Mesenchymal stem cell (in vitro differentiated cells and primary cell): ENCODE measurements at regions not wholly inside any gene's neighbourhood (a gene's known extent, or its start where the extent isn't known, plus 50 kb on each side); places are given as distances from the start of the nearest gene placed in this dataset.

Source experiments
- DNase-seq: peaks from one replicate; pipeline ENCODE4 v3.0.0-alpha.2; 2013
- H2AFZ ChIP-seq: one replicate; pipeline ENCODE4 v1.6.1; 2013; ENCODE audit warnings: low read depth, mild to moderate bottlenecking, control low read depth, inconsistent platforms, low read length, moderate library complexity
- H2AK5ac ChIP-seq: 2 replicates; pipeline ENCODE4 v1.6.1; 2013; ENCODE audit warnings: low read length, moderate library complexity, mild to moderate bottlenecking, inconsistent platforms; ENCODE audit not compliant: severe bottlenecking
- H2BK120ac ChIP-seq: one replicate; pipeline ENCODE4 v1.6.1; 2013; ENCODE audit warnings: low read depth, mild to moderate bottlenecking, inconsistent platforms, low read length, moderate library complexity
- H2BK12ac ChIP-seq, 2 experiments: one replicate each; pipeline ENCODE4 v1.6.1; 2013; ENCODE audit warnings: inconsistent platforms in 2 of 2, low read length in 2 of 2, mild to moderate bottlenecking in 2 of 2, moderate library complexity in 2 of 2, control low read depth in 1 of 2
- H2BK15ac ChIP-seq: one replicate; pipeline ENCODE4 v1.6.1; 2013; ENCODE audit warnings: mild to moderate bottlenecking, low read depth, inconsistent platforms; ENCODE audit not compliant: poor library complexity, severe bottlenecking
- H2BK5ac ChIP-seq: 2 replicates; pipeline ENCODE4 v1.6.1; 2013; ENCODE audit warnings: low read depth, mild to moderate bottlenecking, low read length, control low read depth, inconsistent platforms; ENCODE audit not compliant: poor library complexity, severe bottlenecking
- H3K14ac ChIP-seq, 2 experiments: one replicate each; pipeline ENCODE4 v1.6.1; 2013; ENCODE audit warnings: inconsistent platforms in 2 of 2, low read length in 2 of 2, control low read depth in 1 of 2, mild to moderate bottlenecking in 1 of 2, moderate library complexity in 1 of 2
- H3K18ac ChIP-seq, 2 experiments: one replicate each; pipeline ENCODE4 v1.6.1; 2013; ENCODE audit warnings: inconsistent platforms in 2 of 2, low read length in 2 of 2, control low read depth in 1 of 2, low read depth in 1 of 2, mild to moderate bottlenecking in 1 of 2
- H3K23ac ChIP-seq, 2 experiments: one replicate each; pipeline ENCODE4 v1.6.1; 2013; ENCODE audit warnings: inconsistent platforms in 2 of 2, low read length in 2 of 2, mild to moderate bottlenecking in 2 of 2, moderate library complexity in 2 of 2, control low read depth in 1 of 2
- H3K27ac ChIP-seq: 2 replicates; pipeline ENCODE4 v1.5.1; 2013; ENCODE audit warnings: mild to moderate bottlenecking, moderate library complexity, low read length, control low read depth, inconsistent platforms; ENCODE audit not compliant: poor library complexity, severe bottlenecking
- H3K27me3 ChIP-seq, 2 experiments: 2 replicates each; pipeline versions ENCODE4 v1.6.1 to v1.7.0; 2013; ENCODE audit warnings: low read length in 2 of 2, mild to moderate bottlenecking in 2 of 2, moderate library complexity in 2 of 2, control low read depth in 1 of 2, inconsistent platforms in 1 of 2; ENCODE audit not compliant: control insufficient read depth in 1 of 2, insufficient read depth in 1 of 2
- H3K36me3 ChIP-seq, 2 experiments: 2 replicates each; pipeline versions ENCODE4 v1.6.1 to v1.7.0; 2013; ENCODE audit warnings: low read length in 2 of 2, control low read depth in 1 of 2, inconsistent platforms in 1 of 2, low read depth in 1 of 2, mild to moderate bottlenecking in 1 of 2; ENCODE audit not compliant: insufficient read depth in 2 of 2, control insufficient read depth in 1 of 2
- H3K4ac ChIP-seq, 2 experiments: one replicate each; pipeline ENCODE4 v1.6.1; 2013; ENCODE audit warnings: inconsistent platforms in 2 of 2, low read length in 2 of 2, mild to moderate bottlenecking in 2 of 2, moderate library complexity in 2 of 2, control low read depth in 1 of 2, low read depth in 1 of 2
- H3K4me1 ChIP-seq: 2 replicates; pipeline ENCODE4 v1.6.1; 2013; ENCODE audit warnings: low read depth, low read length, control low read depth; ENCODE audit not compliant: control insufficient read depth, insufficient read depth
- H3K4me2 ChIP-seq: 2 replicates; pipeline ENCODE4 v1.6.1; 2013; ENCODE audit warnings: low read length, mild to moderate bottlenecking, inconsistent platforms; ENCODE audit not compliant: poor library complexity, severe bottlenecking
- H3K4me3 ChIP-seq, 2 experiments: 2 replicates each; pipeline versions ENCODE4 v1.5.1 to v1.7.0; 2013; ENCODE audit warnings: low read length in 2 of 2, mild to moderate bottlenecking in 2 of 2, control low read depth in 1 of 2, low read depth in 1 of 2; ENCODE audit not compliant: insufficient read depth in 1 of 2
- H3K79me1 ChIP-seq: replicated peaks from 2 replicates; pipeline ENCODE4 v1.6.1; 2013; ENCODE audit warnings: mild to moderate bottlenecking, control low read depth, low read length, inconsistent platforms; ENCODE audit not compliant: poor library complexity, severe bottlenecking
- H3K9ac ChIP-seq: 2 replicates; pipeline ENCODE4 v1.7.0; 2013; ENCODE audit warnings: mild to moderate bottlenecking, low read length, moderate library complexity
- H3K9me3 ChIP-seq: 2 replicates; pipeline ENCODE4 v1.7.0; 2013; ENCODE audit warnings: mild to moderate bottlenecking, low read length; ENCODE audit not compliant: control insufficient read depth
- H4K8ac ChIP-seq: one replicate; pipeline ENCODE4 v1.6.1; 2013; ENCODE audit warnings: inconsistent platforms, mild to moderate bottlenecking, low read length, moderate library complexity
- H4K91ac ChIP-seq: one replicate; pipeline ENCODE4 v1.6.1; 2013; ENCODE audit warnings: mild to moderate bottlenecking, low read length, inconsistent platforms
- WGBS: methylation state at CpG from one replicate; pipeline ENCODE4 v1.1.7; 2013; ENCODE audit warnings: mixed read lengths; 5-methylcytosine and 5-hydroxymethylcytosine counted together

DNA sequence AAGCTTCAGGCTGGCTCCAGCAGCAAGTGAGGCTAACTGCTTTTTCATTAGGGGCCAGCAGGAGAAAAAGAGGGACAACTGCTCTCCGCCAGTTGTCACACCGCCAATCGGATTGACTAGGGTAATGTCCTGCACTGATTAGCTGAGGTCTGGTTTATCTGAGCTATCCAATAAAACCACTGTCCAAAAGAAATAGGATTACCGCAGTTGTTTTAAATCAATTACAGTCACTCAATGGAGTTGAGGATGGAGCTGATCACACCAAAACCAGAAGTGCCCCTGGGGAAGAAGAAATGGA, 351.4 kb upstream of the NPVF start:
- Histone ChIP-seq H3K36me3 (no peaks in the 10 kb centered on the region), H2AFZ (no peak overlapping the region), H2BK15ac (no peak overlapping the region), H3K27me3 (peaks cover 5 to 7% of the 10 kb centered on the region in 2 experiments), H3K9me3 (no peaks in the 10 kb centered on the region), H3K79me1 (no peaks in the 10 kb centered on the region), H3K18ac (no peak overlapping the region), H3K14ac (no peak overlapping the region), H3K4me3 (no peak overlapping the region), H3K4me2 (no peak overlapping the region), H2BK12ac (no peak overlapping the region), H4K8ac (no peak overlapping the region), H3K27ac (no peak overlapping the region), H3K4ac (no peak overlapping the region), H3K23ac (no peak overlapping the region), H2BK5ac (no peak overlapping the region), H2BK120ac (no peak overlapping the region), H3K4me1 (no peaks in the 10 kb centered on the region), H4K91ac (no peak overlapping the region), H2AK5ac (no peak overlapping the region), H3K9ac (no peak overlapping the region)
- no peak for DNase-seq
- 77% methylated on average over 4 of the region's 4 CpGs for WGBS

DNA sequence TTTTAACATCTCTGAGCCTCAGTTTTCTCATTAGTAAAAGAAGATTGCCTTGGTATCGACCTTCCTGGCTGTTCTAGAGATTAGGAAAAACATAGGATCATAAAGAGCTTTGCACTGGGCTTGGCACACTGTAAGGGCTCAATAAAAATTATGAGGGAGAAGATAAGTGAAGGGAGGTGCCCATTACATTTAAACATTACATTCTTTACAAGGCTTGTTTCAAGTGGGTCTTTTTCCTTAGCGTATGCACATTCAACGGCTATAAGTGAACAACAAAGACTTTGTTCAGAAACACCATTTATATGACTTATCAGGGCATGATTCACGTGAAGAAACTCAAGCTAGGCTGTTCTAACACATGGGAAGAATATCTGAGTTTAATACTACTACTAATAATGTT, 351.9 kb upstream of the NPVF start:
- Histone ChIP-seq H3K79me1 (no peaks in the 10 kb centered on the region), H3K27ac (no peak overlapping the region), H4K91ac (no peak overlapping the region), H3K18ac (no peak overlapping the region), H3K4me2 (no peak overlapping the region), H3K23ac (no peak overlapping the region), H2BK15ac (no peak overlapping the region), H3K14ac (no peak overlapping the region), H3K36me3 (no peaks in the 10 kb centered on the region), H2AK5ac (no peak overlapping the region), H4K8ac (no peak overlapping the region), H3K4me3 (no peak overlapping the region), H2BK120ac (no peak overlapping the region), H3K9me3 (no peaks in the 10 kb centered on the region), H2AFZ (no peak overlapping the region), H3K4ac (no peak overlapping the region), H3K9ac (no peak overlapping the region), H3K4me1 (no peaks in the 10 kb centered on the region), H2BK5ac (no peak overlapping the region), H2BK12ac (no peak overlapping the region), H3K27me3 (peaks cover 5 to 11% of the 10 kb centered on the region in 2 experiments)
- 88% methylated on average over 3 of the region's 4 CpGs for WGBS
- no peak for DNase-seq

DNA sequence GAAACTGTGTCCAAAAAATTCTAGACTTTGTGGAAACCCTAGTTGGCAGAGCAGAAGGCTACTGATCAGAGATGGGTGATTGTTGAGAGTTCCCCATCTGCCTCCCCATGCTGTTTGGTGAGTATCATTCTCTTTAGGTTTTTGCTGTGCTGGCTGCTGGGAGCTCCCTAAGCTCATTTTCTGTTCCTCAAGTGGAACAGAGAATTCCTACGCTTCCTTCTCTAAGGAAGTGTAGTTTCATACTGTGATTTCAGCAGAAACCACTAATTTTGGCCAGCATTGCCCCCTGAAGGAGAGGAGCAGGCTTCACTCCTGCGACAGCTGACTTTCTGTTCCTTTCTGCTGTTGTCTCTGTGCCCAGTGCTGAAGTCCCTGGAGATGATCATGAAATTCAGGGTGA, 355.3 kb upstream of the NPVF start:
- Histone ChIP-seq H4K8ac (no peak overlapping the region), H3K27me3 (peaks cover 8 to 11% of the 10 kb centered on the region in 2 experiments)
- WGBS, result 100% methylated on average over 1 of the region's 2 CpGs

DNA sequence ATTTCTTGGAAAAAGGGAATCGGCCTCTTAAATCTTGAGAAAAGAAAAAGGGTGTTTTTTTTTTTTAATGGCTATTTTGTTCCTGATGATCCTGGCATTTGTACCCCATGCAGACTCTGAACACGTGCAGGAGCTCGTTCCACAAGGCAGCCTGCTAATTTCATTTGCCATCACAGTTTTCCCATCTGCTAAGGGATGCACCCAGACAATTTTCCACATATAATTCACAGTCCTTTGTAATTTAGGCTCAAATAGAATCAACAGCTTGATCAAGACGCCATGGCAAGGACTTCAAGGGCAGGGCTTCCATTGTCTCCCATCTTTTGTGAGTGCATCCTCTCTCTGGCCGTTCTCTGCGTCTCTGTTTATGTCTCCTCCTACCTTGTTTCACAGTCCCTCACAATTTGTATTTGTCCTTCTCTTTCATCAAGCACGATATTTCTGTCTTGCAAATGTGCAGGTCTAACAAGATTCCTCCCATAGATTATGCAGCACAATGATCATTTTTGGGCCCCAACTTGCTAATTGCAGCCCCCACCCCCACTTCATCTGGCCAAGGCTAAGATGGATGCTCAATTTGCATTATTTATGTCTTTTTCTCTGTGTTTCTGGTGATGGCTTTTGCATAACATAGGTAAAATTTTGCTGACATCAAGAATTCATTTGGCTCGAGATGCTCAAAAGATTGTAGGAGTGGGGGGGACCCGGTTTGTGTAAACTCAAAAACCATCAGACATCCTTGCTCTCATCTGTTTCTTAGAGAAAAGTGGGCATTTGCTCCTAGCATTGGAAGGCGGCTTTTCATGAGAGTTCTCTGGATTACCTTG, 356.0 kb upstream of the NPVF start:
- H3K4me3 ChIP-seq, result no peak overlapping the region
- peaks cover 8 to 11% of the 10 kb centered on the region in 2 experiments for H3K27me3 ChIP-seq
- no peak overlapping the region for H4K91ac ChIP-seq
- H2BK120ac ChIP-seq, result no peak overlapping the region
- no peak overlapping the region for H4K8ac ChIP-seq
- no peak overlapping the region for H3K18ac ChIP-seq
- H3K36me3 ChIP-seq, result no peaks in the 10 kb centered on the region
- H3K23ac ChIP-seq, result no peak overlapping the region
- H3K4me1 ChIP-seq, result no peaks in the 10 kb centered on the region
- H3K14ac ChIP-seq, result no peak overlapping the region
- no peak overlapping the region for H3K4me2 ChIP-seq
- WGBS, result 80% methylated on average over 10 of the region's 10 CpGs
- no peak overlapping the region for H3K9ac ChIP-seq
- no peak overlapping the region for H2BK5ac ChIP-seq
- H2AFZ ChIP-seq, result no peak overlapping the region
- no peaks in the 10 kb centered on the region for H3K79me1 ChIP-seq
- no peak overlapping the region for H2BK12ac ChIP-seq
- H2BK15ac ChIP-seq, result no peak overlapping the region
- no peak overlapping the region for H3K27ac ChIP-seq
- no peak overlapping the region for H2AK5ac ChIP-seq
- H3K9me3 ChIP-seq, result no peaks in the 10 kb centered on the region
- no peak for DNase-seq
- no peak overlapping the region for H3K4ac ChIP-seq

More for the DNA sequence above, 355.3 kb upstream of the NPVF start:
- Histone ChIP-seq H3K79me1 (no peaks in the 10 kb centered on the region), H3K4me3 (no peak overlapping the region), H3K4ac (no peak overlapping the region), H3K36me3 (no peaks in the 10 kb centered on the region), H3K18ac (no peak overlapping the region), H3K27ac (no peak overlapping the region), H4K91ac (no peak overlapping the region), H3K4me2 (no peak overlapping the region), H2BK120ac (no peak overlapping the region), H3K9ac (no peak overlapping the region), H3K14ac (no peak overlapping the region), H3K9me3 (no peaks in the 10 kb centered on the region), H3K4me1 (no peaks in the 10 kb centered on the region), H2AFZ (no peak overlapping the region), H2AK5ac (no peak overlapping the region), H2BK15ac (no peak overlapping the region), H3K23ac (no peak overlapping the region), H2BK12ac (no peak overlapping the region), H2BK5ac (no peak overlapping the region)
- DNase-seq, result no peak
